ENCODE measurements at regions not wholly inside any gene's neighbourhood (a gene's known extent, or its start where the extent isn't known, plus 50 kb on each side); places are given as distances from the start of the nearest gene placed in this dataset.

DNA sequence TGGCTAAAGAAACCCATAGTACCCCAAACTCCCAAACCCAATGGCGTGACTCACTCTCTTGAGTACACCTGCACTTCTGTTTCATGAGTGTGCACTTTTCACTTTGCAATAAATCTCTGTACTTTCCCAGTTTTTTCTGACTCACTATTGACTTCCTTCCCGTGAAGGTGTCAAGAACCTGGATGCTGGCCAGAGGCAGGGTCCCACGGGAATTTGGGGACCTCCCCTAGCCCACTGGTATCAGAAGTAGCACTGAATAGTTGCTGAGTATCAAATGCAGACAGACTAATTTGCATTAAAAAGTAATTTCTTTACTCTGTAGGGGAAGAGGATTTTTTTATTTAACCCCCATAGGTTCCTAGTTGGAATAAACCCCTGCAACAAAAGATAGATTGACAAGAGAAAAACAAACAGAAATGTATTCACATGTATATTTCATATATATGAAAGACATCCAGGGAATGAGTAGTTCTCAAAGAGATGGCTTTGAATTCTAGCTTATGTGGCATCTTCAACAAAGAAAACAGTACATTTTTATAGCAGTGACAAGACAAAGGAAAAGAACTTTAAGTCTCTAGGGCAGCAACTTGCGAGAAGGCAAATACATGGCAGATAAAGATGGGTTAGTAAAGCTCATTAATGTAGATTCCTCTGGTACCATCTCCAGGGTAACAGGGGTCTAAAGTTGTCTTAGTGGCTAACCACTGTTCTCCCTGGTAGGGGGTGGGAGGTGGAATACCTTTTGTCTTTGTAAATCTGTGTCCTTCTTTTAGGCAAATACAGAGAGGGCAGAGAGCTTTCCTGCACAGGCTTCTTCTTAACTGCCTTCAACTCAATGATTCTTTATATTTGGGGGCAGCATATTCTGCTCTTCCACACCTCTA lies 385.5 kb upstream of the PDZRN3 start:
- no peaks in the 10 kb centered on the region for H3K27me3 ChIP-seq
- H3K9me3 ChIP-seq, result no peaks in the 10 kb centered on the region
- no peak overlapping the region for H3K4me3 ChIP-seq
- H3K4me1 ChIP-seq, result no peaks in the 10 kb centered on the region
- DNase-seq, result no peak
- no peaks in the 10 kb centered on the region for H3K36me3 ChIP-seq
- TF ChIP-seq, protein P1, sequence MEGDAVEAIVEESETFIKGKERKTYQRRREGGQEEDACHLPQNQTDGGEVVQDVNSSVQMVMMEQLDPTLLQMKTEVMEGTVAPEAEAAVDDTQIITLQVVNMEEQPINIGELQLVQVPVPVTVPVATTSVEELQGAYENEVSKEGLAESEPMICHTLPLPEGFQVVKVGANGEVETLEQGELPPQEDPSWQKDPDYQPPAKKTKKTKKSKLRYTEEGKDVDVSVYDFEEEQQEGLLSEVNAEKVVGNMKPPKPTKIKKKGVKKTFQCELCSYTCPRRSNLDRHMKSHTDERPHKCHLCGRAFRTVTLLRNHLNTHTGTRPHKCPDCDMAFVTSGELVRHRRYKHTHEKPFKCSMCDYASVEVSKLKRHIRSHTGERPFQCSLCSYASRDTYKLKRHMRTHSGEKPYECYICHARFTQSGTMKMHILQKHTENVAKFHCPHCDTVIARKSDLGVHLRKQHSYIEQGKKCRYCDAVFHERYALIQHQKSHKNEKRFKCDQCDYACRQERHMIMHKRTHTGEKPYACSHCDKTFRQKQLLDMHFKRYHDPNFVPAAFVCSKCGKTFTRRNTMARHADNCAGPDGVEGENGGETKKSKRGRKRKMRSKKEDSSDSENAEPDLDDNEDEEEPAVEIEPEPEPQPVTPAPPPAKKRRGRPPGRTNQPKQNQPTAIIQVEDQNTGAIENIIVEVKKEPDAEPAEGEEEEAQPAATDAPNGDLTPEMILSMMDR (IDR thresholded peaks at IDR 0.05), result no peak
- no peak for TF ChIP-seq POLR2A (IDR thresholded peaks at IDR 0.05)
- H3K27ac ChIP-seq, result no peak overlapping the region

DNA sequence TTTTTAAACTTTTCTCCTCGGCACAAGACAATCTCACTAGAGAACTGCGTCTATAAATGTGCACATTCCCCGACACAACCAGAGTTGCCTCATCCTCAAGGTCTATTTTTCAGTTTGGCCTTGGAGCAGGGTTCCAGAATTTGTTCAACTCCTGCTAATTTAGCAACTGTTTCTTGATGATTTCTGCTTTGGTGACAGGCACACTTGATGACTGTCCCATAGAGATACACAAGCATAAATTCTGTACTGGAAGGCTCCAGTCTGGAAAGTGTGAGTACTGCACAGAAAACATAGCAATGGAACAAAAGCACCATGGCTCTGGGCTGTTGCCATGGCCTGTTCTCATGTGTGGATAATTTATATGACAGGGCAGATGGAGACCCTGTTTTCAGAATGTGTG lies 379.6 kb upstream of the PDZRN3 start:
- H3K9me3 ChIP-seq, result no peaks in the 10 kb centered on the region
- no peak overlapping the region for H3K4me3 ChIP-seq
- no peak for DNase-seq
- H3K27me3 ChIP-seq, result no peaks in the 10 kb centered on the region
- no peak overlapping the region for H3K27ac ChIP-seq
- TF ChIP-seq, protein P1 (IDR thresholded peaks at IDR 0.05), result no peak
- TF ChIP-seq POLR2A (IDR thresholded peaks at IDR 0.05), result no peak
- no peaks in the 10 kb centered on the region for H3K4me1 ChIP-seq
- H3K36me3 ChIP-seq, result no peaks in the 10 kb centered on the region

DNA sequence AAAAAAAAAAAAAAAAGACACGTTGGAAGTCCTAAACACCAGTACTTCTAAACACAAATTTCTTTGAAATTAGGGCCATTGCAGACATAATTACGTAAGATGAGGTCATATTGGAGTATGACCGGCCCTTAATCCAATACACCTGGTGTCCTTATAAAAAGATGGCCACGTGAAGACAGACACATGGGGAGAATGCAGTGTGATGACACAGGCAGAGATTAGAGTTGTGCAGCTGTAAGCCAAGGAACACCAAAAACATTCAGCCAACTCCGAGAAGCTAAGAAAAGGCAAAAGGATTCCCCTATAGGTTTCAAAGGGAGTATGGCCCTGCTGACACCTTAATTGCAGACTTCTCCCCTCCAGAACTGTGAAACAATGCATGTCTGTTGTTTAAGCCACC lies 379.0 kb upstream of the PDZRN3 start:
- H3K9me3 ChIP-seq, result no peaks in the 10 kb centered on the region
- TF ChIP-seq, protein P1 (IDR thresholded peaks at IDR 0.05), result no peak
- TF ChIP-seq POLR2A (IDR thresholded peaks at IDR 0.05), result no peak
- H3K4me3 ChIP-seq, result no peak overlapping the region
- no peak overlapping the region for H3K27ac ChIP-seq
- no peaks in the 10 kb centered on the region for H3K4me1 ChIP-seq
- no peak for DNase-seq
- H3K27me3 ChIP-seq, result no peaks in the 10 kb centered on the region
- no peaks in the 10 kb centered on the region for H3K36me3 ChIP-seq

DNA sequence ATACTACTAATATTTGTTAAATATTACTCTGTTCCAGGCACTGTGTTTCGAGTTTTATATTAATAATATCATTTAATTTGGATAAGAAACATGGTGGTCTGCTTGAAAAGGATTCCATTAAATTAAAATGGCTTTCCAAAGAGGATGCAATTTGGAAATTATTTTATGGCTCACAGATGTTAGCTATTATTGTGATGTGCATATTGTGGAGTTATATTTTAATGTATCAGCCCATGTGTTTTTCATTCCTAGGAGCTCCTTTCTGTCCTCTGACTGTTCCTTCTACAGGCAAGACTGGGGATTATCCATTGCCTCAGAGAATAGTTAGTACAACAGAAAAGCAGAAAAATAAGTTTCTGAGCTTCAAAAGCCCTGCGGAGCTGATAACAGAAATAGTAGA lies 376.7 kb upstream of the PDZRN3 start:
- Histone ChIP-seq H3K9me3 (no peaks in the 10 kb centered on the region), H3K36me3 (no peaks in the 10 kb centered on the region), H3K27me3 (no peaks in the 10 kb centered on the region), H3K4me3 (no peak overlapping the region), H3K27ac (no peak overlapping the region), H3K4me1 (no peaks in the 10 kb centered on the region)
- no peak for DNase-seq
- TF ChIP-seq POLR2A (IDR thresholded peaks at IDR 0.05), result no peak
- TF ChIP-seq, protein P1 (IDR thresholded peaks at IDR 0.05), result no peak

DNA sequence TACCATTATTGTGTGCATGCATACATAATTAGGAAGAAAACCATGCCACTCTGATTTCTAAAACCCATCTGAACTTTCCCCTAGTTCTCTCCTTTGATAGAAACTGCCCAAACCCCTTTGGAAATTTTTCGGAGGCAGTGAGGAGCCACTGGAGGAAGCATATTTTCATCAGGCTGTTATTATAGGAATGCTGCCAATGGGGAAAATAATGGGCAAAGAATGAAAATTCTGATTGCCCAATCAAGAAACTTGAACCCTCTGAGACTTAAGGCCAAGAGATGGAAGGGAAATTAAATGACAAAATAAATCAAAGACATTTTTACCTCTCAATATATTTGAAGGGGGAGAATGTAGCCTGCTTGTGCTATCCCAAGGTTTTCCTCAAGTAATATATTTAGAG lies 376.0 kb upstream of the PDZRN3 start:
- no peak overlapping the region for H3K27ac ChIP-seq
- no peaks in the 10 kb centered on the region for H3K27me3 ChIP-seq
- TF ChIP-seq POLR2A (IDR thresholded peaks at IDR 0.05), result no peak
- TF ChIP-seq, protein P1 (IDR thresholded peaks at IDR 0.05), result no peak
- no peaks in the 10 kb centered on the region for H3K36me3 ChIP-seq
- no peaks in the 10 kb centered on the region for H3K9me3 ChIP-seq
- H3K4me1 ChIP-seq, result no peaks in the 10 kb centered on the region
- DNase-seq, result no peak
- H3K4me3 ChIP-seq, result no peak overlapping the region

Data from Peyer's patch (tissue), 4 donors.